ENCODE measurements at regions not wholly inside any gene's neighbourhood (a gene's known extent, or its start where the extent isn't known, plus 50 kb on each side); places are given as distances from the start of the nearest gene placed in this dataset.
A peak's percentile ranks its signal among the peaks of the same experiment; 100 is the strongest.
"Not testable (repeated sequence)": the region's sequence is repeated elsewhere in the genome, so short reads cannot be mapped to it uniquely, and the experiment has no call there.

DNA sequence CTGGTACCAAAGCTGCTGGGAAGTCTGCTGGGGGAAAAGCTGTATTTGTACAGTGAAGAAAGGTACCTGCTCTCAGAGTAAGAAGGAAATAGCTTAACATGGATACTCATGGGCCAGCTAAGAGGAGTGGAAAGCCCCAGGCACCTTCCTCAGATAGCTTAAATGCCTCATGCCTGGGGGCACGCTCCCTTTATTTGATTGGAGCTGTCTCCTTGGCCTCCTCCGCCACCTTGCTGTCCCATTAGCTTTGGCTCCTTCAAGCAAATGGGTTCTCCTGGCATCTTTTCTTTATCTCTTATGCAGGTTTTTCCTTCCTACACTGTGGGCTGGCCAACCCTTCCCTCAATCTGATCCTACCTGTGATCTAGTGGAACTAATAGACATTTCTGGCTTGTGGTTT, 318.5 kb downstream of the SH2D4B start:
- DNase-seq, result no peak
- no peaks in the 10 kb centered on the region for H3F3A ChIP-seq (ENCODE audit: insufficient read depth, low read depth)
- no peak overlapping the region for H2AFZ ChIP-seq
- no peak overlapping the region for H3K4me3 ChIP-seq
- TF ChIP-seq EZH2 (IDR thresholded peaks at IDR 0.05; ENCODE audit: low read depth) (no peak), CTCF (conservative IDR thresholded peaks at IDR 0.05) (no peak)
- no peaks in the 10 kb centered on the region for H3K4me1 ChIP-seq (replicated peaks; ENCODE audit: insufficient read depth)
- intact Hi-C loops (cut with micrococcal nuclease; ENCODE audit: unreplicated experiment), result no loop called here
- no peaks in the 10 kb centered on the region; the same call in 1 of the 2 replicates for H3K27me3 ChIP-seq (ENCODE audit: insufficient read depth, low read depth)
- no peaks in the 10 kb centered on the region for H3K9me2 ChIP-seq (ENCODE audit: insufficient read depth)
- ChIA-PET CTCF (no interaction called here), POLR2A (ENCODE audit: unreplicated experiment) (no interaction called here)
- H4K20me1 ChIP-seq (ENCODE audit: insufficient read depth), result no peaks in the 10 kb centered on the region
- no peaks in the 10 kb centered on the region for H3K9me3 ChIP-seq (ENCODE audit: insufficient read depth, low read depth)
- H3K27ac ChIP-seq, result no peak overlapping the region
- H3K79me2 ChIP-seq (ENCODE audit: low read depth), result no peaks in the 10 kb centered on the region
- H3K36me3 ChIP-seq (ENCODE audit: low read depth), result no peaks in the 10 kb centered on the region
- no peak overlapping the region for H3K4me2 ChIP-seq
- no TSS peak for BruUV-seq (replicated peaks)

DNA sequence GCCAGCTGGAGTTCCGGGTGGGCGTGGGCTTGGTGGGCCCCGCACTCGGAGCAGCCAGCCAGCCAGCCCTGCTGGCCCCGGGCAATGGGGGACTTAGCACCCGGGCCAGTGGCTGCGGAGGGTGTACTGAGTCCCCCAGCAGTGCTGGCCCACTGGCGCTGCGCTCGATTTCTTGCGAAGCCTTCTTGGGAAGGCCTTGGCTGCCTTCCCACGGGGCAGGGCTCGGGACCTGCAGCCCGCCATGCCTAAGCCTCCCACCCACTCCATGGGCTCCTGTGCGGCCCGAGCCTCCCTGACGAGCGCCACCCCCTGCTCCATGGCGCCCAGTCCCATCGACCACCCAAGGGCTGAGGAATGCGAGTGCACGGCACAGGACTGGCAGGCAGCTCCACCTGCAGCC, 321.6 kb downstream of the SH2D4B start:
- H3K27me3 ChIP-seq (ENCODE audit: insufficient read depth, low read depth), result peaks cover 10% of the 10 kb centered on the region; the same call in 1 of the 2 replicates
- H3K4me2 ChIP-seq; H3K9me2 ChIP-seq (ENCODE audit: insufficient read depth); intact Hi-C loops (cut with micrococcal nuclease; ENCODE audit: unreplicated experiment); H3K4me3 ChIP-seq; H3K27ac ChIP-seq; CTCF ChIA-PET; H2AFZ ChIP-seq; H3F3A ChIP-seq (ENCODE audit: insufficient read depth, low read depth); BruUV-seq (replicated peaks); POLR2A ChIA-PET (ENCODE audit: unreplicated experiment); H4K20me1 ChIP-seq (ENCODE audit: insufficient read depth); H3K9me3 ChIP-seq (ENCODE audit: insufficient read depth, low read depth); DNase-seq; H3K4me1 ChIP-seq (replicated peaks; ENCODE audit: insufficient read depth); H3K36me3 ChIP-seq (ENCODE audit: low read depth); H3K79me2 ChIP-seq (ENCODE audit: low read depth): not testable (repeated sequence)

- Histone ChIP-seq H3K36me3 (ENCODE audit: low read depth) (no peaks in the 10 kb centered on the region), H3F3A (ENCODE audit: insufficient read depth, low read depth) (no peaks in the 10 kb centered on the region), H3K4me1 (replicated peaks; ENCODE audit: insufficient read depth) (no peaks in the 10 kb centered on the region), H3K27ac (no peak overlapping the region), H3K9me3 (ENCODE audit: insufficient read depth, low read depth) (no peaks in the 10 kb centered on the region), H3K4me2 (no peak overlapping the region), H3K79me2 (ENCODE audit: low read depth) (no peaks in the 10 kb centered on the region), H3K27me3 (ENCODE audit: insufficient read depth, low read depth) (peaks cover 14% of the 10 kb centered on the region; the same call in 1 of the 2 replicates), H4K20me1 (ENCODE audit: insufficient read depth) (no peaks in the 10 kb centered on the region; the same call in 1 of the 2 replicates), H3K4me3 (no peak overlapping the region), H3K9me2 (ENCODE audit: insufficient read depth) (no peaks in the 10 kb centered on the region), H2AFZ (peak overlapping the region; percentile 42)
- intact Hi-C loops (cut with micrococcal nuclease; ENCODE audit: unreplicated experiment), result no loop called here
- TF ChIP-seq CTCF (conservative IDR thresholded peaks at IDR 0.05), result no peak
- TF ChIP-seq EZH2 (IDR thresholded peaks at IDR 0.05; ENCODE audit: low read depth), result no peak
- CTCF ChIA-PET, result no interaction called here
- POLR2A ChIA-PET (ENCODE audit: unreplicated experiment), result no interaction called here
- DNase-seq, result no peak
- no TSS peak for BruUV-seq (replicated peaks)
Observed at GRCh38 chr10:80860719-80861118, 323.0 kb downstream of the SH2D4B start.

DNA sequence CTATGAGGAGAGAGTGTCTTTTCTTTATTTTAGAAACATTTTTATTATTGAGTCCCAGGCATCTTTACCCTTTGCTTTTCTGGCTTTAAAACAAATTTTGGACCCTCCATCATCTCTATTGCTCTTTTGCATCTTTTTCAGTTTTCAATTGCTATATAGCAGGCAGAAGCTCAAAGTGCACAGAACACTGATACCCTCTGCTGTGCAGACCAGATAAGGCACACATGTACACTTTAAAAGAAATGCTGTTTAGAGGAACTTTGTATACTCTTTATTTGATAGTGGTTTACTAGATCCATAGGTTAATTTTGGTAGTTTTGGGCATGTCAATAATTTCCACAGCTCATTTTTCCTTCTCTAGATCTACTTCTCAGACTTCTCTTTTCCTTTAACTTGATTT, 324.2 kb downstream of the SH2D4B start:
- POLR2A ChIA-PET (ENCODE audit: unreplicated experiment), result no interaction called here
- no TSS peak for BruUV-seq (replicated peaks)

More for the DNA sequence above, 324.2 kb downstream of the SH2D4B start:
- no peaks in the 10 kb centered on the region for H3K79me2 ChIP-seq (ENCODE audit: low read depth)
- no peak for DNase-seq
- CTCF ChIA-PET, result no interaction called here
- TF ChIP-seq EZH2 (IDR thresholded peaks at IDR 0.05; ENCODE audit: low read depth), result no peak
- TF ChIP-seq CTCF (conservative IDR thresholded peaks at IDR 0.05), result no peak
- peaks cover 14% of the 10 kb centered on the region; the same call in 1 of the 2 replicates for H3K27me3 ChIP-seq (ENCODE audit: insufficient read depth, low read depth)
- no peak overlapping the region for H2AFZ ChIP-seq
- no peak overlapping the region for H3K27ac ChIP-seq
- H3F3A ChIP-seq (ENCODE audit: insufficient read depth, low read depth), result no peaks in the 10 kb centered on the region
- no peaks in the 10 kb centered on the region for H3K36me3 ChIP-seq (ENCODE audit: low read depth)
- no peaks in the 10 kb centered on the region for H3K4me1 ChIP-seq (replicated peaks; ENCODE audit: insufficient read depth)
- intact Hi-C loops (cut with micrococcal nuclease; ENCODE audit: unreplicated experiment), result no loop called here
- H3K9me2 ChIP-seq (ENCODE audit: insufficient read depth), result no peaks in the 10 kb centered on the region
- no peaks in the 10 kb centered on the region; the same call in 1 of the 2 replicates for H4K20me1 ChIP-seq (ENCODE audit: insufficient read depth)
- no peak overlapping the region for H3K4me3 ChIP-seq
- no peaks in the 10 kb centered on the region for H3K9me3 ChIP-seq (ENCODE audit: insufficient read depth, low read depth)
- H3K4me2 ChIP-seq, result no peak overlapping the region
